HG03095 (cell line): ENCODE measurements at regions not wholly inside any gene's neighbourhood (a gene's known extent, or its start where the extent isn't known, plus 50 kb on each side); places are given as distances from the start of the nearest gene placed in this dataset.

Source experiments
- ATAC-seq: cut with Tn5 transposase; IDR thresholded peaks from one replicate; pipeline ENCODE4 v1.9.1; 2021; ENCODE audit warnings: moderate library complexity; ENCODE audit not compliant: unreplicated experiment

GRCh38 chr2:53450923-53451322 lies 316.7 kb upstream of the CHAC2 start:
- no peak for ATAC-seq

DNA sequence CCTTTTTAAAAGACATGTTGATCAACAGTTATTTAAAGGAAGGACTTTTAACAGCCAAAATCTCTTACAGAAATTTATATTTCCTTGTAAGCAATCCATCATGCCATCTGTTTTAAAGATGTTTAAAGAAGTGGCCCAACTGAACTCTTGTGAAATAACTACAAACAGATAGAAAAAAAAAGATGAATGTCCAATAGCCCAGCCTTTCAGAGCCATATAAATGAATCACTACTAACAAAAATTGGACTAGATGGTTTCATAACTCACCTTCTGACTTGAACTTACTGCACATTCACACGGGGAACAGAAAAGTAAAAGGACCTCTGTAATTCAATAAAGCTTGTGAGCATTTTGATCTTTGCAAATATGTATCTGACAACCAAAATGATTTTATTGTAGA lies 319.0 kb upstream of the CHAC2 start:
- no peak for ATAC-seq

DNA sequence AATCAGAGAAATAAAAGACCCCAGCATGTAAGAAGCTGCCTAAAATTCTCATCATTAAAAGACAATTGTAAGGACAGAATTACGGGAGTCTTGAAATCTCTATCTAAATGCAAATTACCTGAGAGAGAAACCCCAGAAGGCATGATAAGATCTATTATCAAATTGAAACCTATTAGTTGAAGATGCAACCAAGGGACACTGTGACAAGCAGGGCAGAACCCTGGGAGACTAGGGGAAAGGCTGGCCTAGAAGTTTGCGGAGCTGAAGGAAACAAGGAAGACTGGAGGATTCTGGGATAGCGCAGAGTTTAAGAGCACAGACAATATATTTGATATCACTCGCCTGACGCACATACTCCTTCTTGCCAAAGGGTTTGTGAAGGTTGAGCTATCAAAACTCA lies 319.5 kb upstream of the CHAC2 start:
- no peak for ATAC-seq

GRCh38 chr2:53445383-53446070 lies 322.1 kb upstream of the CHAC2 start:
- ATAC-seq = peak; percentile 70

GRCh38 chr2:53442783-53443182 lies 324.8 kb upstream of the CHAC2 start:
- ATAC-seq = no peak

DNA sequence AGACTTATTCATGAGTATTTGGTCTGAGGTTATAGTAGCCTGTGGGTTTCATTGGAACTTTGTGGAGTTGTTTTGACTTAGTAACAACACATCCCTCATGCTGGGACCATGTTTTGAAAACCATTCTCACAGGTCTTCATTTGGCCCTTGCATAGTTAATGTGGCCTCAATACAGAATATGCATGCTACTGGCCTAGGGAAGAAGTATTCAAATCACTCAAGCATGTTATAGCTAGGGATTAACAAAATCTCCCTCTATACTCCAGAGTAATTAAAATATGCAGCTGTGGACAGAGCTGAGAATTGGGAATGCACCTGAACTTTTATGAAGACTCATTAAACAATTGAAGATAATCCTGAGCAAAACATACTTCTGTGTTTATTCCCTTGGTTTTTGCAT lies 325.5 kb upstream of the CHAC2 start:
- no peak for ATAC-seq

DNA sequence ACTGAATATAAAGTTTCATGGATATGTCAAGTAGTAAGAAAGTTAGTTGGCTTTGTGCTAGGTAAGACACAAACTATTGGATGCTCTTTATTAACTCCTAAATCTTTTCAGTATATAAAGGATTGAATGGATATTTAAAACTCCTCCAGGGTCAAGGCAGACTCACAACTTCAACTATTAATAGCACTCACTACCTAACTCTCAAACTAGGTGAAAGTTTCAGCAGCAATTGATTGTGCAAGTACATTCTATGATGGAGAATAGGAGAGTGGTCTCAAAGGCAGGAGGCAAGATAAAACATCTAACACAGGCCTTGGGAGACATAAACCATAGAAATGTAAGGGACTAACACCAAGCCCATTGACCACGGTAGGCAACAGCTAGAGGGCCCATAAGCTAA lies 328.9 kb upstream of the CHAC2 start:
- no peak for ATAC-seq

GRCh38 chr2:53438100-53438499 lies 329.5 kb upstream of the CHAC2 start:
- ATAC-seq = no peak

DNA sequence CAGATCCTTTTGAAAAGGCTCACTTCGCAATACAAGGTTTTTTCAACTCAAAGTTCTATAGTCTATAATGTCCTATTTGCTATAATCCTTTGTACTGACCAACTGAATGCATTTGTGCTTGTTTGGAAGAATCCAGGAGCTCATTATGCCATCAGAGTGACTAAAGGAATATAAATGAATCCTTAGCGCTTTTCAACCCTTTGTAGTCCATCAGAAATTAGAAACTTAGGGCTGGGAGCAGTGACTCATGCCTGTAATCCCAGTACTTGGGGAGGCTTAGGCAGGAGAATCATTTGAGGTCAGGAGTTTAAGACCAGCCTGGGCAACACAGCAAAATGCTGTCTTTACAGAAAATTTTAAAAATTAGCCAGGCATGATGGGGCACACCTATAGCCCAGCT lies 330.2 kb upstream of the CHAC2 start:
- ATAC-seq = no peak

GRCh38 chr2:53436882-53437281 lies 330.7 kb upstream of the CHAC2 start:
- ATAC-seq = no peak

GRCh38 chr2:53435610-53436009 lies 332.0 kb upstream of the CHAC2 start:
- no peak for ATAC-seq

DNA sequence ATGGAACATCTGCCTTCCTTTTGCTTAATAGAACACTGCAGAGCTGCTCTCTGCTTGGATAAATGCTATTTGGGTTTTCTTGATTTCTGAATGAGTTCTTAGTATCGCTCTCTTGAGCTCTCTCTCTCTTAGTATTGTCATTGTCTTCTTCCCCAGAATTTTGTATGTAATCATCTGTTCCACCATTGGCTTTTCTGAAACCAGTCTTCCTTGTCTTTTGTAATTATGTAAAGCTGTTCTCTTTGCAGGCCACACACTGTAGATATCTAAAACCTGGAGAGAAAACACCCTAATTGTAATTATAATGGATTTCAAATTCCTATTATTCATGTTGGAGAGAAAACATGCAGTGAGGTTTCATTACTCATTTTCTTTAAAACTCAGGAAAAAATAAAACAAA lies 333.1 kb upstream of the CHAC2 start:
- ATAC-seq = no peak

GRCh38 chr2:53432936-53433335 lies 334.7 kb upstream of the CHAC2 start:
- ATAC-seq = no peak

DNA sequence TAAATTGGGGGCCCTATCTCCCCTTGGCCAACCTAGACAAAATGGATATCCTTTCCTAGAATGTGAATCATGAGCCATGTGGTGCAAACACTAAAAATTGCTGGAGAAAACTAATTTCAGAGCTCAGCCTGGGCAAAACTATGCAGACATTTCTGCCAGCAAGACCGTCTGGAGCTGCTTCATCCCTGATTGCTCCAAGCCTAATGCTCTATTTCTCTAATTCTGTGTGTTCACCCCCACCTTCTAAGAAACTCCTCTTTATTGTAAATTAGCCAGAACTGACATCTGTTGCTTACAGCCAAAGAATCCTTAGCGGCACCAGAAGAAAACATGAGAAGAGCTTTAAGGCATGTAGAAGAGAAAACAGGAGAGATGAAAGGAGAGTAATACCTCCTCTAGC lies 337.7 kb upstream of the CHAC2 start:
- ATAC-seq = no peak

DNA sequence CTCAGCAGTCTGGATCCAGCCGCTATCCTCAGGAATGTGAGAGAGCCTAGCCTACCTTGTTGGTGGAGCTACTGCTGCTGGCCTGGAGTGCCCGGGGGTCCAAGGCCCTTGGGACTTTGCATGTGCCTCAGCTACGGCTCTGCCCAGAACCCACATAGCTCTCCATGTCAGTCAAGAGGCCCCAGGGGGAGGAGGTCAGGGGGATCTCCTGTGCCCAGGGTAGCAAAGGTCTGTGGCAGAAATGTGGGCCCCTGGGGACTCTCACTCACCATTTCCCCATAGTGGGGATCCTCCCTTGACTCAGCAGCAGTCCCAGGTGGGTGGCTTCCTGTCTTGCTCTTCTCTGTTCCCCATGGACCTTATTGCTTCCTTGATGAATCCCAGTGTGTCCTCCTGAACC lies 342.7 kb upstream of the CHAC2 start:
- ATAC-seq = peak; percentile 67

- ATAC-seq = no peak
Observed at GRCh38 chr2:53423465-53423864, 344.1 kb upstream of the CHAC2 start.

GRCh38 chr2:53422979-53423378 lies 344.6 kb upstream of the CHAC2 start:
- ATAC-seq = peak; percentile 68

DNA sequence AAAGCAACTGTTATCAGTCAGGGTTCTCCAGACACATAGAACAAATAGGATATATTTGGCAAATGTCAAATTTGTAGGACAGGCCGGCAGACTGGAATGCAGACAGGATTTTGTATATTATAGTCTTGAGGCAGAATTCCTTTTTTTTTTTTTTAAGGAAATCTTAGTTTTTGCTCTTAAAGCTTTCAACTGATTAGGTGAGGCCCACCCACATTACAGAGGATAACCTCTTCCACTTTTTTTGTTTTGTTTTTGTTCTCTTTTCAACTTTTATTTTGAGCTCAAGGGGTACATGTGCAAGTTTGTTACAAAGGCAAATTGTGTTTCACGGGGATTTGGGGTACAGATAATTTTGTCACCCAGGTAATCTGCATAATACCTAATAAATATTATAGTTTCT lies 350.2 kb upstream of the CHAC2 start:
- no peak for ATAC-seq

- ATAC-seq = no peak
Observed at GRCh38 chr2:53407363-53408080, 360.1 kb upstream of the CHAC2 start.

- ATAC-seq = peak; percentile 54
Observed at GRCh38 chr2:53403792-53404413, 363.7 kb upstream of the CHAC2 start.

DNA sequence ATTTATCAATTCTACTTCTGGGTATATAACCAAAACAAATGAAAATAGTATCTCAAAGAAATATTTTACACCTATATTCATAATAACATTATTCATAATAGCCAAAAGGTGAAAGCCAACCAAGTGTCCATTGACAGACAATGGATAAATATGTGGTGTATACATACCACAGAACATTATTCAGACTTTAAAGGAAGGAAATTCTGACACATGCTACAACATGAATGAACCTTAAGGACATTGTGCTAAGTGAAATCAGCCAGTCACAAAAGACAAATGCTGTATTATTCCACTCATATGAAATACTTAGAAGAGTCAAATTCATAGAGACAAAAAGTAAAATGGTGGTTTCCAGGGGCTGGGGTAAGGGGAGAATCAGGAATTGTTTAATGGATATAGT lies 370.5 kb upstream of the CHAC2 start:
- no peak for ATAC-seq

- ATAC-seq = no peak
Observed at GRCh38 chr2:53381271-53381670, 386.3 kb upstream of the CHAC2 start.
